IMR-90 (cell line): ENCODE measurements at regions not wholly inside any gene's neighbourhood (a gene's known extent, or its start where the extent isn't known, plus 50 kb on each side); places are given as distances from the start of the nearest gene placed in this dataset.

Source experiments
- ATAC-seq: fragments of 200-7000 bp; cut with Tn5 transposase; 2 replicates; pipeline ENCODE4 v1.9.1; 2020; ENCODE audit warnings: low read depth, mild to moderate bottlenecking, moderate library complexity
- BruUV-seq: library from RNA; stranded (reverse); fragments of 400-500 nt; replicated peaks from 2 replicates; lab custom pipeline; 2021; lab: Mats Ljungman, UMichigan
- CTCF ChIA-PET: fragments of 300-600 bp; formaldehyde crosslinking; extraction: SDS; loops from one replicate; lab custom pipeline; 2021; ENCODE audit warnings: antibody characterized with exemption; lab: Yijun Ruan, JAX
- POLR2A ChIA-PET: fragments of 300-600 bp; sonication (Branson Sonifier 250); formaldehyde crosslinking; loops from one replicate; lab custom pipeline; 2022; ENCODE audit warnings: antibody characterized with exemption; ENCODE audit not compliant: unreplicated experiment; lab: Charles Lee
- DNase-seq: peaks from one replicate; pipeline ENCODE4 v3.0.0; 2013
- H2AFZ ChIP-seq: replicated peaks from 2 replicates; pipeline ENCODE3; 2013; ENCODE audit warnings: low read length, mild to moderate bottlenecking; ENCODE audit not compliant: poor library complexity
- H2AK5ac ChIP-seq: 2 replicates; pipeline ENCODE4 v1.6.1; 2013; ENCODE audit warnings: low read depth, low read length, inconsistent platforms
- H2AK9ac ChIP-seq: replicated peaks from 2 replicates; pipeline ENCODE3; 2013; ENCODE audit warnings: mild to moderate bottlenecking, low read depth, low read length, moderate library complexity; ENCODE audit not compliant: poor library complexity
- H2BK120ac ChIP-seq: 2 replicates; pipeline ENCODE4 v1.6.1; 2013; ENCODE audit warnings: low read depth, low read length, inconsistent platforms
- H2BK15ac ChIP-seq: 3 replicates; pipeline ENCODE4 v1.6.1; 2013; ENCODE audit warnings: low read depth, low read length, inconsistent platforms
- H2BK20ac ChIP-seq: 2 replicates; pipeline ENCODE4 v1.6.1; 2013; ENCODE audit warnings: low read depth, mild to moderate bottlenecking, inconsistent platforms, low read length, moderate library complexity
- H2BK5ac ChIP-seq: 2 replicates; pipeline ENCODE4 v1.6.1; 2013; ENCODE audit warnings: mild to moderate bottlenecking, low read depth, low read length, inconsistent platforms; ENCODE audit not compliant: poor library complexity, severe bottlenecking
- H3K14ac ChIP-seq: replicated peaks from 2 replicates; pipeline ENCODE4 v1.6.1; 2013; ENCODE audit warnings: low read depth, low read length, inconsistent platforms
- H3K18ac ChIP-seq: 2 replicates; pipeline ENCODE4 v1.6.1; 2013; ENCODE audit warnings: low read depth, low read length, control low read depth
- H3K23ac ChIP-seq: 2 replicates; pipeline ENCODE4 v1.6.1; 2013; ENCODE audit warnings: low read depth, low read length, inconsistent platforms
- H3K27ac ChIP-seq: 2 replicates; pipeline ENCODE4 v1.5.1; 2013; ENCODE audit warnings: mild to moderate bottlenecking, control low read depth, low read length; ENCODE audit not compliant: insufficient read depth
- H3K27me3 ChIP-seq: 2 replicates; pipeline ENCODE4 v1.6.1; 2013; ENCODE audit warnings: low read length; ENCODE audit not compliant: control insufficient read depth, insufficient read depth
- H3K36me3 ChIP-seq: 2 replicates; pipeline ENCODE4 v1.6.1; 2013; ENCODE audit warnings: low read length, mixed read lengths; ENCODE audit not compliant: control insufficient read depth, insufficient read depth
- H3K4ac ChIP-seq: 2 replicates; pipeline ENCODE4 v1.6.1; 2013; ENCODE audit warnings: low read depth, low read length, inconsistent platforms
- H3K4me1 ChIP-seq: 2 replicates; pipeline ENCODE4 v1.6.1; 2013; ENCODE audit warnings: low read length, mixed read lengths; ENCODE audit not compliant: control insufficient read depth, insufficient read depth
- H3K4me2 ChIP-seq: 2 replicates; pipeline ENCODE4 v1.6.1; 2013; ENCODE audit warnings: low read depth, mild to moderate bottlenecking, control low read depth, low read length, moderate library complexity
- H3K4me3 ChIP-seq: 2 replicates; pipeline ENCODE4 v1.5.1; 2013; ENCODE audit warnings: low read depth, mild to moderate bottlenecking, control low read depth, low read length, moderate library complexity; ENCODE audit not compliant: insufficient read depth
- H3K56ac ChIP-seq: 2 replicates; pipeline ENCODE4 v1.6.1; 2013; ENCODE audit warnings: low read length, inconsistent platforms; ENCODE audit not compliant: insufficient read depth; ENCODE audit errors: extremely low read depth
- H3K79me1 ChIP-seq, 2 experiments: 2 replicates each; pipeline ENCODE4 v1.6.1; 2013; ENCODE audit warnings: low read length in 2 of 2, inconsistent platforms in 1 of 2, low read depth in 1 of 2
- H3K9ac ChIP-seq: 2 replicates; pipeline ENCODE4 v1.6.1; 2013; ENCODE audit warnings: low read depth, low read length, control low read depth
- H3K9me1 ChIP-seq: 2 replicates; pipeline ENCODE4 v1.6.1; 2013; ENCODE audit warnings: low read length, inconsistent platforms; ENCODE audit not compliant: insufficient read depth
- H3K9me3 ChIP-seq: 2 replicates; pipeline ENCODE4 v1.6.1; 2013; ENCODE audit warnings: low read length; ENCODE audit not compliant: control insufficient read depth, insufficient read depth
- H4K20me1 ChIP-seq: 2 replicates; pipeline ENCODE4 v1.6.1; 2013; ENCODE audit warnings: low read length, inconsistent platforms; ENCODE audit not compliant: insufficient read depth
- H4K5ac ChIP-seq: 2 replicates; pipeline ENCODE4 v1.6.1; 2013; ENCODE audit warnings: mild to moderate bottlenecking, low read depth, low read length, control low read depth
- H4K8ac ChIP-seq, 2 experiments: 2 replicates each; pipeline ENCODE4 v1.6.1; 2013; ENCODE audit warnings: low read depth in 2 of 2, low read length in 2 of 2, control low read depth in 1 of 2, inconsistent platforms in 1 of 2
- H4K91ac ChIP-seq: 2 replicates; pipeline ENCODE4 v1.6.1; 2013; ENCODE audit warnings: low read depth, low read length, inconsistent platforms; ENCODE audit not compliant: insufficient read depth
- MAFK ChIP-seq: IDR thresholded peaks from 2 replicates; pipeline ENCODE4 v1.6.1; 2012; ENCODE audit warnings: low read depth, low read length, improper control_type of control experiment
- MXI1 ChIP-seq: IDR thresholded peaks from 2 replicates; pipeline ENCODE4 v1.6.1; 2012; ENCODE audit warnings: low read depth, mild to moderate bottlenecking, low read length, moderate library complexity, borderline replicate concordance
- WGBS, 2 experiments: methylation state at CpG; one replicate each; pipeline versions ENCODE4 v1.1.5 to v1.1.7; 2013; ENCODE audit warnings: missing lambda C conversion rate in 2 of 2; ENCODE audit not compliant: insufficient read length in 1 of 2; ENCODE audit errors: extremely low coverage in 2 of 2; 5-methylcytosine and 5-hydroxymethylcytosine counted together
- dilution Hi-C: fragments of 300-500 bp; cut with HindIII; formaldehyde crosslinking; loops from one replicate; pipeline ENCODE4 v1.14.3; 2018; ENCODE audit warnings: low sequenced_read_pairs; ENCODE audit not compliant: unreplicated experiment
- in situ Hi-C: fragments of 300-500 bp; cut with MboI; formaldehyde crosslinking; loops from 3 replicates; pipeline ENCODE4 v1.14.3; 2019; ENCODE audit warnings: low sequenced_read_pairs, inconsistent platforms, mixed read lengths
- intact Hi-C: fragments of 100-400 bp; cut with micrococcal nuclease; formaldehyde crosslinking; loops from 2 replicates; pipeline ENCODE4 v1.10.0; 2022

DNA sequence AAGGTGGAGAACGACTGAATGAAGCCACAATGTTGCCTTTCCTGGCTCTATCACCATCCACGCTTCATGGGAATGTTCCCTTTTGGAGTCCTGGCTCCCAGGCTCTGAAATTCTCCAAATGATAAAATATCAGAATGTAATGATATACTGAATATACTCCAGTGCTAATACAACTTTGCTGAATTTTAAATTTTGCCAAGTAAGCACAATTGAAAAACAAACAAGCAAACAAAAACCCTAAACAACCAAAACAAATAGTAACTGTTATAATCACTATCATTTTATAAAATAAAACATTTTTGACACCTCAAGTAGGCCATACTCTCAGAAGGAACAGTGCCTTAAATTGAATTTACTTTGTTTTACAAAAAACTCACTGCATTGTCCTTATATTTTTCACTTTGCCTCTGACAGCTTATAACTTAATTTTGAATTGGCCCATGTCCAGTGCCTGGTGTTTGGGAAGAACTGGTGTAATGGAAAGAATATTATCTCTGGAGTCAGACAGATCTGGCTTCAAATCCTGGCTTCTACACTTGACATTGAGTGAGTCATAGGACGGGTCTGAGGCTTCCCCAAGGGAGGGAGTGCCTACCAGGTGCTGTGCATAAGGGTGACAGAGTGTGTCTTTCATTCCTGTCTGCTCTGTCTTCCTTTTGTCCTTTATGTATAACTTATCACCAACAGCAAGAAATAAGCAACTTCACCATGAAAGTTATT is 698.3 kb downstream of the EPM2A start:
- Histone ChIP-seq H3K4me2 (no peak overlapping the region), H3K9me1 (peaks cover 3% of the 10 kb centered on the region; the same call in 1 of the 2 replicates), H3K23ac (no peak overlapping the region), H3K9ac (no peak overlapping the region), H3K27me3 (no peaks in the 10 kb centered on the region), H2BK15ac (no peak overlapping the region), H4K8ac (0 out of 4 replicates have a peak overlapping the region, but pooled peaks of 1 of the 2 experiments have one; percentile 17), H4K5ac (no peak overlapping the region; the same call in 1 of the 2 replicates), H2AK5ac (peak overlapping the region; percentile 70; the same call in 1 of the 2 replicates), H2AFZ (no peak overlapping the region), H3K14ac (no peak overlapping the region), H3K9me3 (no peaks in the 10 kb centered on the region), H2AK9ac (no peak overlapping the region), H3K18ac (no peak overlapping the region; the same call in 1 of the 2 replicates), H2BK120ac (no peak overlapping the region), H3K79me1 (no peaks in the 10 kb centered on the region), H3K4ac (no peak overlapping the region), H3K36me3 (no peaks in the 10 kb centered on the region), H4K20me1 (no peaks in the 10 kb centered on the region), H3K4me1 (peaks cover 1% of the 10 kb centered on the region; the same call in 1 of the 2 replicates), H3K27ac (no peak overlapping the region), H4K91ac (no peak overlapping the region), H2BK5ac (no peak overlapping the region), H3K4me3 (no peak overlapping the region), H3K56ac (no peak overlapping the region), H2BK20ac (no peak overlapping the region)
- ATAC-seq (no peak), DNase-seq (peak; percentile 19)
- dilution Hi-C loops: no loop called here
- ChIA-PET POLR2A (no interaction called here), CTCF (no interaction called here)
- in situ Hi-C loops: no loop called here
- no TSS peak for BruUV-seq
- TF ChIP-seq MAFK (peak; percentile 97), MXI1 (no peak)
- intact Hi-C loops: no loop called here
- whole genome bisulfite sequencing, 2 experiments: no CpG with 5 or more reads among the region's 3 CpGs
